SK-N-SH (cell line): ENCODE measurements at regions not wholly inside any gene's neighbourhood (a gene's known extent, or its start where the extent isn't known, plus 50 kb on each side); places are given as distances from the start of the nearest gene placed in this dataset.

Experiments
- CTCF ChIA-PET: fragments of 300-600, 350-600 bp; formaldehyde crosslinking; extraction: SDS; loops from one replicate; lab custom pipeline; 2021; lab: Yijun Ruan, JAX
- POLR2A ChIA-PET: fragments of 350-600 bp; sonication (Branson Sonifier 250); formaldehyde crosslinking; extraction: SDS; loops from one replicate; lab custom pipeline; 2020; ENCODE audit warnings: antibody characterized with exemption, inconsistent platforms; lab: Yijun Ruan, JAX
- DNase-seq: peaks from one replicate; pipeline ENCODE4 v3.0.0; 2012
- H2AFZ ChIP-seq: fragments of 200-600 bp; sonication (generic); 2 replicates; pipeline ENCODE4 v1.8.1; 2016; ENCODE audit warnings: antibody characterized with exemption, mild to moderate bottlenecking, low read depth
- H3F3A ChIP-seq: fragments of 200-600 bp; sonication (generic); replicated peaks from 2 replicates; pipeline ENCODE3; 2016; ENCODE audit warnings: antibody characterized with exemption, mild to moderate bottlenecking; ENCODE audit not compliant: insufficient read depth
- H3K27ac ChIP-seq, 2 experiments: fragments of 200-500 bp in 1 of 2; fragments of 200-600 bp in 1 of 2; sonication (Bioruptor generic) in 1 of 2; sonication (generic), shearing (Covaris generic) in 1 of 2; 2 replicates each; pipeline versions ENCODE4 v1.5.1 to v1.6.1; 2014 to 2016; ENCODE audit warnings: low read depth in 2 of 2, inconsistent platforms in 1 of 2, low read length in 1 of 2, mild to moderate bottlenecking in 1 of 2, mixed read lengths in 1 of 2
- H3K27me3 ChIP-seq: fragments of 200-600 bp; sonication (generic), shearing (Covaris generic); 2 replicates; pipeline ENCODE4 v1.6.1; 2016; ENCODE audit warnings: mixed run types; ENCODE audit not compliant: insufficient read depth
- H3K36me3 ChIP-seq, 2 experiments: fragments of 200-500 bp in 1 of 2; fragments of 200-600 bp in 1 of 2; sonication (Bioruptor generic) in 1 of 2; sonication (generic) in 1 of 2; replicated peaks in 1 of 2; 2 replicates each; pipeline versions ENCODE3 to v1.5.1; 2014 to 2016; ENCODE audit warnings: low read length in 1 of 2, mild to moderate bottlenecking in 1 of 2; ENCODE audit not compliant: insufficient read depth in 2 of 2, control insufficient read depth in 1 of 2
- H3K4me1 ChIP-seq, 2 experiments: fragments of 200-500 bp in 1 of 2; fragments of 200-600 bp in 1 of 2; sonication (Bioruptor generic) in 1 of 2; sonication (generic), shearing (Covaris generic) in 1 of 2; 2 replicates each; pipeline versions ENCODE4 v1.5.1 to v1.6.1; 2014 to 2016; ENCODE audit warnings: low read depth in 1 of 2, low read length in 1 of 2, mixed run types in 1 of 2; ENCODE audit not compliant: insufficient read depth in 2 of 2, control insufficient read depth in 1 of 2
- H3K4me2 ChIP-seq: fragments of 200-600 bp; sonication (generic), shearing (Covaris generic); 2 replicates; pipeline ENCODE4 v1.6.1; 2017; ENCODE audit warnings: mixed run types
- H3K4me3 ChIP-seq, 2 experiments: fragments of 200-500 bp in 1 of 2; fragments of 200-600 bp in 1 of 2; sonication (Bioruptor generic) in 1 of 2; sonication (generic), shearing (Covaris generic) in 1 of 2; 2 replicates each; pipeline versions ENCODE4 v1.5.1 to v1.8.1; 2014 to 2016; ENCODE audit warnings: low read depth in 2 of 2, inconsistent platforms in 1 of 2, low read length in 1 of 2, mild to moderate bottlenecking in 1 of 2, mixed read lengths in 1 of 2, moderate library complexity in 1 of 2
- H3K79me2 ChIP-seq: fragments of 200-600 bp; sonication (generic); 2 replicates; pipeline ENCODE4 v1.8.1; 2017; ENCODE audit warnings: mild to moderate bottlenecking; ENCODE audit not compliant: insufficient read depth
- H3K9ac ChIP-seq: fragments of 200-600 bp; sonication (generic); 2 replicates; pipeline ENCODE4 v1.6.1; 2017; ENCODE audit warnings: mixed run types
- H3K9me2 ChIP-seq: fragments of 200-600 bp; sonication (generic); 2 replicates; pipeline ENCODE4 v1.6.1; 2017; ENCODE audit warnings: mixed run types
- H3K9me3 ChIP-seq: fragments of 200-600 bp; sonication (generic); 2 replicates; pipeline ENCODE4 v1.6.1; 2017; ENCODE audit warnings: mixed run types, mild to moderate bottlenecking, moderate library complexity
- H4K20me1 ChIP-seq: fragments of 200-600 bp; sonication (generic); 2 replicates; pipeline ENCODE4 v1.6.1; 2017; ENCODE audit warnings: mild to moderate bottlenecking, mixed run types; ENCODE audit not compliant: insufficient read depth
- EP300 ChIP-seq, 2 experiments: IDR thresholded peaks; 2 replicates each; pipeline versions ENCODE4 v1.4.0 to v1.6.1; 2012; ENCODE audit warnings: borderline replicate concordance in 1 of 2, low read depth in 1 of 2, low read length in 1 of 2
- EZH2phosphoT487 ChIP-seq: fragments of 200-600 bp; sonication (generic); IDR thresholded peaks from 2 replicates; pipeline ENCODE4 v1.6.1; 2017; ENCODE audit warnings: low read depth, mixed run types, mild to moderate bottlenecking, antibody characterized with exemption, moderate library complexity, borderline replicate concordance
- FOXJ3 ChIP-seq: sonication (generic); formaldehyde crosslinking; IDR thresholded peaks from 2 replicates; pipeline ENCODE4 v1.5.1; 2020; ENCODE audit warnings: mild to moderate bottlenecking, missing genetic modification reagents
- FOXM1 ChIP-seq: IDR thresholded peaks from 2 replicates; pipeline ENCODE4 v1.4.0; 2012; ENCODE audit warnings: low read depth, mild to moderate bottlenecking
- MXI1 ChIP-seq: IDR thresholded peaks from 2 replicates; pipeline ENCODE4 v1.6.1; 2012; ENCODE audit warnings: mild to moderate bottlenecking, low read depth, low read length, improper control_type of control experiment
- NRF1 ChIP-seq: IDR thresholded peaks from 2 replicates; pipeline ENCODE4 v1.6.1; 2012; ENCODE audit warnings: low read depth, mild to moderate bottlenecking, low read length
- POLR2AphosphoS5 ChIP-seq: IDR thresholded peaks from 2 replicates; pipeline ENCODE4 v1.6.1; 2012; ENCODE audit warnings: low read depth, low read length
- RFX5 ChIP-seq: IDR thresholded peaks from 2 replicates; pipeline ENCODE4 v1.6.1; 2012; ENCODE audit warnings: mild to moderate bottlenecking, improper control_type of control experiment, low read length
- TCF12 ChIP-seq: IDR thresholded peaks from 2 replicates; pipeline ENCODE4 v1.4.0; 2012
- WGBS: methylation state at CpG from one replicate; pipeline ENCODE4 v1.1.6; 2017; ENCODE audit warnings: low lambda C conversion rate; 5-methylcytosine and 5-hydroxymethylcytosine counted together
- TF ChIP-seq, protein P1 (sequence below): IDR thresholded peaks from 2 replicates; pipeline ENCODE4 v1.6.1; 2012; ENCODE audit warnings: mild to moderate bottlenecking, low read depth, low read length, moderate library complexity
- TF ChIP-seq, protein P2 (sequence below): fragments of 200-600 bp; sonication (generic); IDR thresholded peaks from 2 replicates; pipeline ENCODE4 v1.6.1; 2017; ENCODE audit warnings: antibody characterized with exemption, mild to moderate bottlenecking, moderate library complexity
- TF ChIP-seq, protein P3 (sequence below): IDR thresholded peaks from 2 replicates; pipeline ENCODE4 v1.4.0; 2012; ENCODE audit warnings: low read depth
- TF ChIP-seq, protein P4 (sequence below): IDR thresholded peaks from 2 replicates; pipeline ENCODE4; 2012
- TF ChIP-seq, protein P5 (sequence below): IDR thresholded peaks from 2 replicates; pipeline ENCODE4 v1.4.0; 2012; ENCODE audit warnings: low read depth, borderline replicate concordance

DNA sequence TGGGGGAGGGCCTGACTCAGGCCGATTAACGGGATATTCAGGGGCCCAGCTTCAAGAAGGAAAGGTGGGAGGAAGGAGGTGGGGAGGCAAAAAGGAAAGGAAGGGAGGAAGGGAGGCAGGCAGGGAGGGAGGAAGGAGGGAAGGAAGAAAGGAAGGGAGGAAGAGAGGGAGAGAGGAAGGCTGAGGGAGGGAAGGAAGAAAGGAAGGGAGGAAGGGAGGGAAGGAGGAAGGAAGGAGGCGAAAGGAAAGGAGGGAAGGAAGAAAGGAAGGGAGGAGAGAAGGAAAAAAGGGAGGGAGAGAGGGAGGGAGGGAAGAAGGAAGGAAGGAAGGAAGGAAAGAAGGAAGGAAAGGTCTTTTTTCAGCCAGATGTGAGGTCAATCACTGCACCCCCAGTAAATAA lies 85.3 kb downstream of the C1QL2 start:
- Histone ChIP-seq H4K20me1 (no peaks in the 10 kb centered on the region), H3F3A (no peaks in the 10 kb centered on the region), H3K9me3 (no peaks in the 10 kb centered on the region), H3K79me2 (no peaks in the 10 kb centered on the region), H2AFZ (no peak overlapping the region), H3K27ac (no peak overlapping the region), H3K9me2 (no peaks in the 10 kb centered on the region), H3K36me3 (no peaks in the 10 kb centered on the region), H3K27me3 (no peaks in the 10 kb centered on the region), H3K4me3 (no peak overlapping the region), H3K9ac (no peak overlapping the region), H3K4me2 (no peak overlapping the region), H3K4me1 (no peaks in the 10 kb centered on the region)
- whole genome bisulfite sequencing, result 1% methylated on average over 3 of the region's 3 CpGs
- ChIA-PET CTCF (no interaction called here), POLR2A (no interaction called here)
- TF ChIP-seq POLR2AphosphoS5, result no peak
- TF ChIP-seq FOXJ3 (CRISPR knock-in tag), result no peak
- TF ChIP-seq TCF12, result no peak
- TF ChIP-seq, protein P1, sequence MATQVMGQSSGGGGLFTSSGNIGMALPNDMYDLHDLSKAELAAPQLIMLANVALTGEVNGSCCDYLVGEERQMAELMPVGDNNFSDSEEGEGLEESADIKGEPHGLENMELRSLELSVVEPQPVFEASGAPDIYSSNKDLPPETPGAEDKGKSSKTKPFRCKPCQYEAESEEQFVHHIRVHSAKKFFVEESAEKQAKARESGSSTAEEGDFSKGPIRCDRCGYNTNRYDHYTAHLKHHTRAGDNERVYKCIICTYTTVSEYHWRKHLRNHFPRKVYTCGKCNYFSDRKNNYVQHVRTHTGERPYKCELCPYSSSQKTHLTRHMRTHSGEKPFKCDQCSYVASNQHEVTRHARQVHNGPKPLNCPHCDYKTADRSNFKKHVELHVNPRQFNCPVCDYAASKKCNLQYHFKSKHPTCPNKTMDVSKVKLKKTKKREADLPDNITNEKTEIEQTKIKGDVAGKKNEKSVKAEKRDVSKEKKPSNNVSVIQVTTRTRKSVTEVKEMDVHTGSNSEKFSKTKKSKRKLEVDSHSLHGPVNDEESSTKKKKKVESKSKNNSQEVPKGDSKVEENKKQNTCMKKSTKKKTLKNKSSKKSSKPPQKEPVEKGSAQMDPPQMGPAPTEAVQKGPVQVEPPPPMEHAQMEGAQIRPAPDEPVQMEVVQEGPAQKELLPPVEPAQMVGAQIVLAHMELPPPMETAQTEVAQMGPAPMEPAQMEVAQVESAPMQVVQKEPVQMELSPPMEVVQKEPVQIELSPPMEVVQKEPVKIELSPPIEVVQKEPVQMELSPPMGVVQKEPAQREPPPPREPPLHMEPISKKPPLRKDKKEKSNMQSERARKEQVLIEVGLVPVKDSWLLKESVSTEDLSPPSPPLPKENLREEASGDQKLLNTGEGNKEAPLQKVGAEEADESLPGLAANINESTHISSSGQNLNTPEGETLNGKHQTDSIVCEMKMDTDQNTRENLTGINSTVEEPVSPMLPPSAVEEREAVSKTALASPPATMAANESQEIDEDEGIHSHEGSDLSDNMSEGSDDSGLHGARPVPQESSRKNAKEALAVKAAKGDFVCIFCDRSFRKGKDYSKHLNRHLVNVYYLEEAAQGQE, result no peak
- TF ChIP-seq, protein P2, sequence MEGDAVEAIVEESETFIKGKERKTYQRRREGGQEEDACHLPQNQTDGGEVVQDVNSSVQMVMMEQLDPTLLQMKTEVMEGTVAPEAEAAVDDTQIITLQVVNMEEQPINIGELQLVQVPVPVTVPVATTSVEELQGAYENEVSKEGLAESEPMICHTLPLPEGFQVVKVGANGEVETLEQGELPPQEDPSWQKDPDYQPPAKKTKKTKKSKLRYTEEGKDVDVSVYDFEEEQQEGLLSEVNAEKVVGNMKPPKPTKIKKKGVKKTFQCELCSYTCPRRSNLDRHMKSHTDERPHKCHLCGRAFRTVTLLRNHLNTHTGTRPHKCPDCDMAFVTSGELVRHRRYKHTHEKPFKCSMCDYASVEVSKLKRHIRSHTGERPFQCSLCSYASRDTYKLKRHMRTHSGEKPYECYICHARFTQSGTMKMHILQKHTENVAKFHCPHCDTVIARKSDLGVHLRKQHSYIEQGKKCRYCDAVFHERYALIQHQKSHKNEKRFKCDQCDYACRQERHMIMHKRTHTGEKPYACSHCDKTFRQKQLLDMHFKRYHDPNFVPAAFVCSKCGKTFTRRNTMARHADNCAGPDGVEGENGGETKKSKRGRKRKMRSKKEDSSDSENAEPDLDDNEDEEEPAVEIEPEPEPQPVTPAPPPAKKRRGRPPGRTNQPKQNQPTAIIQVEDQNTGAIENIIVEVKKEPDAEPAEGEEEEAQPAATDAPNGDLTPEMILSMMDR, result no peak
- TF ChIP-seq, protein P3, sequence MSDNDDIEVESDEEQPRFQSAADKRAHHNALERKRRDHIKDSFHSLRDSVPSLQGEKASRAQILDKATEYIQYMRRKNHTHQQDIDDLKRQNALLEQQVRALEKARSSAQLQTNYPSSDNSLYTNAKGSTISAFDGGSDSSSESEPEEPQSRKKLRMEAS, result no peak
- TF ChIP-seq, protein P4, sequence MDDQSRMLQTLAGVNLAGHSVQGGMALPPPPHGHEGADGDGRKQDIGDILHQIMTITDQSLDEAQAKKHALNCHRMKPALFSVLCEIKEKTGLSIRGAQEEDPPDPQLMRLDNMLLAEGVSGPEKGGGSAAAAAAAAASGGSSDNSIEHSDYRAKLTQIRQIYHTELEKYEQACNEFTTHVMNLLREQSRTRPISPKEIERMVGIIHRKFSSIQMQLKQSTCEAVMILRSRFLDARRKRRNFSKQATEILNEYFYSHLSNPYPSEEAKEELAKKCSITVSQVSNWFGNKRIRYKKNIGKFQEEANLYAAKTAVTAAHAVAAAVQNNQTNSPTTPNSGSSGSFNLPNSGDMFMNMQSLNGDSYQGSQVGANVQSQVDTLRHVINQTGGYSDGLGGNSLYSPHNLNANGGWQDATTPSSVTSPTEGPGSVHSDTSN, result no peak
- no peak for TF ChIP-seq RFX5
- no peak for DNase-seq

DNA sequence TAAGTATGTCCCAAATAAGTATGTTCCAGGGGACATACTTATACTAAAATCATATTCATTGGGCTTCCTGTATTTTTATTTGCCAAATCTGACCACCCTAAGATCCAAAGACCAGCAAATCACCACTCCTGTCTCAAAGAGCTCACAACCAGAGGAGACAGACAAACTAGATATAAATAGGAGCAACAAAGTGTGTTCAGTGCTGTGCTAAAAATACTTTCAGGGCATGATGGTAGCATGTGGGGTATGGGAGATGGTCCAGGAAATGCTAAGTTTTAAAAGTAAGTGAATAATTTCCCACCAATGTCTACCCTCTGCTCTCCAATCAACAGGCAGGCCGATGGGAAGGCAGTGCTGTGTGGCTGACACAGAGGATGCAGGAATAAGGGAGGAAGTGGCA lies 87.1 kb downstream of the C1QL2 start:
- H3K4me1 ChIP-seq, result no peaks in the 10 kb centered on the region
- no peak overlapping the region for H3K9ac ChIP-seq
- no peak overlapping the region for H3K4me2 ChIP-seq
- H3K4me3 ChIP-seq, result no peak overlapping the region
- H3K79me2 ChIP-seq, result no peaks in the 10 kb centered on the region
- no peak overlapping the region for H2AFZ ChIP-seq
- no peaks in the 10 kb centered on the region for H3K27me3 ChIP-seq
- no peak overlapping the region for H3K27ac ChIP-seq
- H3F3A ChIP-seq, result no peaks in the 10 kb centered on the region
- TF ChIP-seq NRF1 (no peak), EP300 (IDR thresholded peaks at IDR 0.05; ENCODE audit: borderline replicate concordance in 1 of 2, low read depth in 1 of 2, low read length in 1 of 2) (no peak), FOXM1 (no peak), MXI1 (no peak), TCF12 (no peak), EZH2phosphoT487 (no peak)
- TF ChIP-seq, protein P5, sequence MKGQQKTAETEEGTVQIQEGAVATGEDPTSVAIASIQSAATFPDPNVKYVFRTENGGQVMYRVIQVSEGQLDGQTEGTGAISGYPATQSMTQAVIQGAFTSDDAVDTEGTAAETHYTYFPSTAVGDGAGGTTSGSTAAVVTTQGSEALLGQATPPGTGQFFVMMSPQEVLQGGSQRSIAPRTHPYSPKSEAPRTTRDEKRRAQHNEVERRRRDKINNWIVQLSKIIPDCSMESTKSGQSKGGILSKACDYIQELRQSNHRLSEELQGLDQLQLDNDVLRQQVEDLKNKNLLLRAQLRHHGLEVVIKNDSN, result no peak
- TF ChIP-seq, protein P1, result no peak
- H4K20me1 ChIP-seq, result no peaks in the 10 kb centered on the region
- CTCF ChIA-PET, result no interaction called here
- POLR2A ChIA-PET, result no interaction called here
- no peaks in the 10 kb centered on the region for H3K9me3 ChIP-seq
- no peaks in the 10 kb centered on the region for H3K36me3 ChIP-seq
- 0% methylated on average over 1 of the region's 1 CpG for WGBS
- DNase-seq, result no peak
- no peaks in the 10 kb centered on the region for H3K9me2 ChIP-seq
